ENCODE measurements at regions not wholly inside any gene's neighbourhood (a gene's known extent, or its start where the extent isn't known, plus 50 kb on each side); places are given as distances from the start of the nearest gene placed in this dataset.

GRCh38 chr3:168156479-168156878, 60.8 kb upstream of the GOLIM4 start:
- H3K27ac ChIP-seq (ENCODE audit: low read length), result no peak overlapping the region
- TF ChIP-seq RAD21 (conservative IDR thresholded peaks at IDR 0.05) (no peak), SMC3 (conservative IDR thresholded peaks at IDR 0.05; ENCODE audit: poor library complexity) (no peak), TAF1 (IDR thresholded peaks at IDR 0.05; ENCODE audit: low read depth) (no peak), EP300 (conservative IDR thresholded peaks at IDR 0.05; ENCODE audit: poor library complexity, severe bottlenecking) (no peak), POLR2AphosphoS5 (IDR thresholded peaks at IDR 0.05) (no peak), EZH2 (IDR thresholded peaks at IDR 0.05; ENCODE audit: borderline replicate concordance, insufficient read depth, low read length, poor library complexity, severe bottlenecking) (no peak), MXI1 (conservative IDR thresholded peaks at IDR 0.05; ENCODE audit: poor library complexity, severe bottlenecking) (no peak), REST (IDR thresholded peaks at IDR 0.05; ENCODE audit: borderline replicate concordance) (no peak)

DNA sequence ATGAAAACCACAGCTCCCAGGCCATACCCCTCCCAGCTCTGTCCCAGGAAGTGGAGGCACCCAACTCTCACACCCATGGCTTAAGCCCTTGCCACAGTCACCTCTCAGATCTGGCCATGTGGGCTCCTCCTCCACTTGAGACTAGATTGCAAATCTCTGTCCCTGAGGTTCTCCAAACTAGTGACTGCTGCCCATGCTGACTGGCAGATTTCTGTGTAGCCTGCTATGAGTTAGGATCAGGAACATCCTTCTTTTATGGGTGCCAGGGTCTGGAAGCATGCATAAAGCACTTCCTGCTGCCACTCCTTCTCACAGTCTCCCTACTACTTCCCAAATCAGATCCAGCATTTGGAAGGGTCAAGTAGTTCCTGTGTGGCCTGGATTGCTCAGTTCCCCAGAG, 59.6 kb upstream of the GOLIM4 start:
- no peak overlapping the region for H3K4me3 ChIP-seq (ENCODE audit: low read length)
- H4K20me1 ChIP-seq (ENCODE audit: insufficient read depth), result no peaks in the 10 kb centered on the region
- H3K4me2 ChIP-seq (ENCODE audit: low read length), result no peak overlapping the region
- H3K27me3 ChIP-seq (ENCODE audit: insufficient read depth, low read depth, low read length), result no peaks in the 10 kb centered on the region
- no peak overlapping the region for H3K9ac ChIP-seq (ENCODE audit: low read length)
- H3K36me3 ChIP-seq (ENCODE audit: insufficient read depth, low read length), result no peaks in the 10 kb centered on the region
- TF ChIP-seq MXI1 (conservative IDR thresholded peaks at IDR 0.05; ENCODE audit: poor library complexity, severe bottlenecking) (no peak), EZH2 (IDR thresholded peaks at IDR 0.05; ENCODE audit: borderline replicate concordance, insufficient read depth, low read length, poor library complexity, severe bottlenecking) (no peak), EP300 (conservative IDR thresholded peaks at IDR 0.05; ENCODE audit: poor library complexity, severe bottlenecking) (no peak), POLR2AphosphoS5 (IDR thresholded peaks at IDR 0.05) (no peak), REST (IDR thresholded peaks at IDR 0.05; ENCODE audit: borderline replicate concordance) (no peak), SMC3 (conservative IDR thresholded peaks at IDR 0.05; ENCODE audit: poor library complexity) (no peak), TAF1 (IDR thresholded peaks at IDR 0.05; ENCODE audit: low read depth) (no peak), RAD21 (conservative IDR thresholded peaks at IDR 0.05) (no peak), CTCF (IDR thresholded peaks at IDR 0.05; ENCODE audit: poor library complexity, severe bottlenecking) (no peak)
- no peaks in the 10 kb centered on the region for H3F3A ChIP-seq (ENCODE audit: insufficient read depth, low read length, poor library complexity, severe bottlenecking)
- H3K27ac ChIP-seq (ENCODE audit: low read length), result no peak overlapping the region
- no peaks in the 10 kb centered on the region for H3K9me2 ChIP-seq (ENCODE audit: insufficient read depth, low read length)
- no peak overlapping the region for H2AFZ ChIP-seq (ENCODE audit: low read depth, low read length)
- peaks cover 2% of the 10 kb centered on the region for H3K9me3 ChIP-seq (ENCODE audit: low read length)
- H3K79me2 ChIP-seq (replicated peaks; ENCODE audit: insufficient read depth, low read length), result no peaks in the 10 kb centered on the region

More at GRCh38 chr3:168156479-168156878, 60.8 kb upstream of the GOLIM4 start:
- no peaks in the 10 kb centered on the region for H3F3A ChIP-seq (ENCODE audit: insufficient read depth, low read length, poor library complexity, severe bottlenecking)
- H3K9ac ChIP-seq (ENCODE audit: low read length), result no peak overlapping the region
- no peak overlapping the region for H2AFZ ChIP-seq (ENCODE audit: low read depth, low read length)
- H3K9me3 ChIP-seq (ENCODE audit: low read length), result peaks cover 2% of the 10 kb centered on the region
- H3K9me2 ChIP-seq (ENCODE audit: insufficient read depth, low read length), result no peaks in the 10 kb centered on the region
- no peaks in the 10 kb centered on the region for H3K79me2 ChIP-seq (replicated peaks; ENCODE audit: insufficient read depth, low read length)
- no peaks in the 10 kb centered on the region for H4K20me1 ChIP-seq (ENCODE audit: insufficient read depth)
- no peak overlapping the region for H3K4me3 ChIP-seq (ENCODE audit: low read length)
- no peaks in the 10 kb centered on the region for H3K27me3 ChIP-seq (ENCODE audit: insufficient read depth, low read depth, low read length)
- H3K36me3 ChIP-seq (ENCODE audit: insufficient read depth, low read length), result no peaks in the 10 kb centered on the region
- no peak overlapping the region for H3K4me2 ChIP-seq (ENCODE audit: low read length)
